HG03066 (cell line): ENCODE measurements at regions not wholly inside any gene's neighbourhood (a gene's known extent, or its start where the extent isn't known, plus 50 kb on each side); places are given as distances from the start of the nearest gene placed in this dataset.
"Not testable (repeated sequence)": the region's sequence is repeated elsewhere in the genome, so short reads cannot be mapped to it uniquely, and the experiment has no call there.

Source experiments
- ATAC-seq: cut with Tn5 transposase; IDR thresholded peaks from one replicate; pipeline ENCODE4 v1.9.1; 2021; ENCODE audit warnings: low read depth; ENCODE audit not compliant: unreplicated experiment

GRCh38 chr2:36238106-36238505 lies 117.5 kb upstream of the CRIM1 start:
- ATAC-seq: no peak

GRCh38 chr2:36235882-36236281 lies 119.7 kb upstream of the CRIM1 start:
- no peak for ATAC-seq

GRCh38 chr2:36235426-36235825 lies 120.2 kb upstream of the CRIM1 start:
- ATAC-seq: no peak

- ATAC-seq: no peak
These were observed 132.3 kb upstream of the CRIM1 start for GRCh38 chr2:36223259-36223658.

- ATAC-seq: no peak
These were observed 133.1 kb upstream of the CRIM1 start for GRCh38 chr2:36222485-36222884.

GRCh38 chr2:36214691-36215090 lies 140.9 kb upstream of the CRIM1 start:
- no peak for ATAC-seq

GRCh38 chr2:36203366-36203765 lies 152.2 kb upstream of the CRIM1 start:
- no peak for ATAC-seq

- no peak for ATAC-seq
These were observed 158.2 kb upstream of the CRIM1 start for GRCh38 chr2:36197181-36197971.

GRCh38 chr2:36193680-36194079 lies 161.9 kb upstream of the CRIM1 start:
- no peak for ATAC-seq

GRCh38 chr2:36192983-36193382 lies 162.6 kb upstream of the CRIM1 start:
- no peak for ATAC-seq

- ATAC-seq: no peak
These were observed 165.5 kb upstream of the CRIM1 start for GRCh38 chr2:36190097-36190496.

GRCh38 chr2:36185624-36186023 lies 170.0 kb upstream of the CRIM1 start:
- ATAC-seq: no peak

- no peak for ATAC-seq
These were observed 170.7 kb upstream of the CRIM1 start for GRCh38 chr2:36184848-36185247.

- ATAC-seq: not testable (repeated sequence)
These were observed 174.6 kb upstream of the CRIM1 start for GRCh38 chr2:36180789-36181482.

- ATAC-seq: not testable (repeated sequence)
These were observed 175.3 kb upstream of the CRIM1 start for GRCh38 chr2:36180293-36180692.

- ATAC-seq: not testable (repeated sequence)
These were observed 175.8 kb upstream of the CRIM1 start for GRCh38 chr2:36179668-36180269.

GRCh38 chr2:36178384-36178783 lies 177.2 kb upstream of the CRIM1 start:
- ATAC-seq: no peak

- no peak for ATAC-seq
These were observed 178.3 kb upstream of the CRIM1 start for GRCh38 chr2:36177282-36177681.

- no peak for ATAC-seq
These were observed 180.7 kb upstream of the CRIM1 start for GRCh38 chr2:36174920-36175319.

GRCh38 chr2:36173760-36174404 lies 181.7 kb upstream of the CRIM1 start:
- ATAC-seq: no peak

- no peak for ATAC-seq
These were observed 182.8 kb upstream of the CRIM1 start for GRCh38 chr2:36172824-36173223.
